ENCODE measurements at regions not wholly inside any gene's neighbourhood (a gene's known extent, or its start where the extent isn't known, plus 50 kb on each side); places are given as distances from the start of the nearest gene placed in this dataset.

- FAIRE-seq = peak; percentile 34
- Histone ChIP-seq H3K27ac (ENCODE audit: control insufficient read depth, insufficient read depth, low read length) (no peak overlapping the region), H3K4me2 (ENCODE audit: control insufficient read depth, extremely low read depth, insufficient read depth, low read depth, low read length) (no peak overlapping the region), H2AFZ (ENCODE audit: control insufficient read depth, low read length) (no peak overlapping the region), H3K9ac (ENCODE audit: control insufficient read depth, extremely low read depth, insufficient read depth, low read length) (no peak overlapping the region), H4K20me1 (ENCODE audit: control insufficient read depth, extremely low read depth, insufficient read depth, low read length) (no peaks in the 10 kb centered on the region), H3K4me1 (ENCODE audit: control insufficient read depth, extremely low read depth, insufficient read depth, low read length) (no peaks in the 10 kb centered on the region), H3K9me3 (ENCODE audit: control insufficient read depth, low read depth, low read length) (no peaks in the 10 kb centered on the region), H3K9me1 (ENCODE audit: control insufficient read depth, extremely low read depth, insufficient read depth, low read length) (no peaks in the 10 kb centered on the region), H3K79me2 (ENCODE audit: control insufficient read depth, insufficient read depth, low read length) (no peaks in the 10 kb centered on the region), H3K4me3 (ENCODE audit: control insufficient read depth in 2 of 3, extremely low read depth in 1 of 3, insufficient read depth in 2 of 3, low read depth in 1 of 3, low read length in 3 of 3) (no peak overlapping the region), H3K27me3 (ENCODE audit: control insufficient read depth, extremely low read depth, insufficient read depth, low read length) (no peaks in the 10 kb centered on the region), H3K36me3 (ENCODE audit: control insufficient read depth in 2 of 2, extremely low read depth in 1 of 2, insufficient read depth in 2 of 2, low read length in 2 of 2) (no peaks in the 10 kb centered on the region)
- DNase-seq (ENCODE audit: low read depth, low spot score) = no peak
- dilution Hi-C loops (cut with MboI; ENCODE audit: extremely low pct_ligation_motif_present, low sequenced_read_pairs) = no loop called here
- TF ChIP-seq EZH2 (IDR thresholded peaks at IDR 0.05; ENCODE audit: low read length) (no peak), CTCF (optimal IDR thresholded peaks at IDR 0.05 in 1 of 3, IDR thresholded peaks at IDR 0.05 in 1 of 3, conservative IDR thresholded peaks at IDR 0.05 in 1 of 3; ENCODE audit: extremely low read depth in 1 of 3, insufficient read depth in 2 of 3, low read length in 3 of 3) (no peak)
These were observed 93.9 kb upstream of the IL33 start for GRCh38 chr9:6121707-6122106.

GRCh38 chr9:6114424-6114823 lies 99.0 kb upstream of the RANBP6 start:
- Histone ChIP-seq H3K4me2 (ENCODE audit: control insufficient read depth, extremely low read depth, insufficient read depth, low read depth, low read length) (no peak overlapping the region), H3K36me3 (ENCODE audit: control insufficient read depth in 2 of 2, extremely low read depth in 1 of 2, insufficient read depth in 2 of 2, low read length in 2 of 2) (no peaks in the 10 kb centered on the region), H3K27me3 (ENCODE audit: control insufficient read depth, extremely low read depth, insufficient read depth, low read length) (no peaks in the 10 kb centered on the region), H3K4me1 (ENCODE audit: control insufficient read depth, extremely low read depth, insufficient read depth, low read length) (peaks cover 1% of the 10 kb centered on the region), H3K27ac (ENCODE audit: control insufficient read depth, insufficient read depth, low read length) (no peak overlapping the region), H3K9me1 (ENCODE audit: control insufficient read depth, extremely low read depth, insufficient read depth, low read length) (no peaks in the 10 kb centered on the region), H3K9ac (ENCODE audit: control insufficient read depth, extremely low read depth, insufficient read depth, low read length) (no peak overlapping the region), H3K79me2 (ENCODE audit: control insufficient read depth, insufficient read depth, low read length) (no peaks in the 10 kb centered on the region), H3K9me3 (ENCODE audit: control insufficient read depth, low read depth, low read length) (no peaks in the 10 kb centered on the region), H3K4me3 (ENCODE audit: control insufficient read depth in 2 of 3, extremely low read depth in 1 of 3, insufficient read depth in 2 of 3, low read depth in 1 of 3, low read length in 3 of 3) (no peak overlapping the region), H4K20me1 (ENCODE audit: control insufficient read depth, extremely low read depth, insufficient read depth, low read length) (no peaks in the 10 kb centered on the region), H2AFZ (ENCODE audit: control insufficient read depth, low read length) (no peak overlapping the region)
- no peak for TF ChIP-seq CTCF (optimal IDR thresholded peaks at IDR 0.05 in 1 of 3, IDR thresholded peaks at IDR 0.05 in 1 of 3, conservative IDR thresholded peaks at IDR 0.05 in 1 of 3; ENCODE audit: extremely low read depth in 1 of 3, insufficient read depth in 2 of 3, low read length in 3 of 3)
- TF ChIP-seq EZH2 (IDR thresholded peaks at IDR 0.05; ENCODE audit: low read length) = no peak
- DNase-seq (ENCODE audit: low read depth, low spot score) (no peak), FAIRE-seq (no peak)
- dilution Hi-C loops (cut with MboI; ENCODE audit: extremely low pct_ligation_motif_present, low sequenced_read_pairs) = no loop called here
